ENCODE measurements at regions not wholly inside any gene's neighbourhood (a gene's known extent, or its start where the extent isn't known, plus 50 kb on each side); places are given as distances from the start of the nearest gene placed in this dataset.
A peak's percentile ranks its signal among the peaks of the same experiment; 100 is the strongest.

GRCh38 chr13:73288596-73288995 is 229.8 kb downstream of the KLF5 start:
- H3K9me3 ChIP-seq: no peaks in the 10 kb centered on the region
- H3K36me3 ChIP-seq: no peaks in the 10 kb centered on the region
- no peak overlapping the region for H3K27ac ChIP-seq
- no peak for TF ChIP-seq CTCF (IDR thresholded peaks at IDR 0.05)
- ATAC-seq: peak; percentile 27
- DNase-seq: no peak
- intact Hi-C loops (cut with DNase I): no loop called here
- no peaks in the 10 kb centered on the region for H3K27me3 ChIP-seq
- no peak overlapping the region for H3K4me3 ChIP-seq
- no peaks in the 10 kb centered on the region for H3K4me1 ChIP-seq

GRCh38 chr13:73287831-73288230 is 229.0 kb downstream of the KLF5 start:
- Histone ChIP-seq H3K27me3 (no peaks in the 10 kb centered on the region), H3K4me1 (no peaks in the 10 kb centered on the region), H3K36me3 (no peaks in the 10 kb centered on the region), H3K9me3 (no peaks in the 10 kb centered on the region), H3K27ac (no peak overlapping the region), H3K4me3 (no peak overlapping the region)
- TF ChIP-seq CTCF (IDR thresholded peaks at IDR 0.05): no peak
- no peak for ATAC-seq
- no peak for DNase-seq
- intact Hi-C loops (cut with DNase I): no loop called here

GRCh38 chr13:73286942-73287620 is 228.3 kb downstream of the KLF5 start:
- Histone ChIP-seq H3K27ac (no peak overlapping the region), H3K4me3 (no peak overlapping the region), H3K36me3 (no peaks in the 10 kb centered on the region), H3K4me1 (no peaks in the 10 kb centered on the region), H3K27me3 (no peaks in the 10 kb centered on the region), H3K9me3 (no peaks in the 10 kb centered on the region)
- DNase-seq (no peak), ATAC-seq (no peak)
- intact Hi-C loops (cut with DNase I): no loop called here
- TF ChIP-seq CTCF (IDR thresholded peaks at IDR 0.05): no peak

GRCh38 chr13:73286177-73286576 is 227.4 kb downstream of the KLF5 start:
- Histone ChIP-seq H3K4me3 (no peak overlapping the region), H3K27me3 (no peaks in the 10 kb centered on the region), H3K27ac (no peak overlapping the region), H3K36me3 (no peaks in the 10 kb centered on the region), H3K4me1 (no peaks in the 10 kb centered on the region), H3K9me3 (no peaks in the 10 kb centered on the region)
- intact Hi-C loops (cut with DNase I): no loop called here
- ATAC-seq (no peak), DNase-seq (no peak)
- TF ChIP-seq CTCF (IDR thresholded peaks at IDR 0.05): no peak

GRCh38 chr13:73284081-73284874 is 225.5 kb downstream of the KLF5 start:
- intact Hi-C loops (cut with DNase I): no loop called here
- Histone ChIP-seq H3K27me3 (no peaks in the 10 kb centered on the region), H3K36me3 (no peaks in the 10 kb centered on the region), H3K4me3 (no peak overlapping the region), H3K9me3 (no peaks in the 10 kb centered on the region), H3K27ac (no peak overlapping the region), H3K4me1 (no peaks in the 10 kb centered on the region)
- no peak for ATAC-seq
- no peak for TF ChIP-seq CTCF (IDR thresholded peaks at IDR 0.05)
- DNase-seq: no peak

Data from upper lobe of right lung (tissue), 1 donor.